CD4-positive, alpha-beta T cell (primary cell): ENCODE measurements at regions not wholly inside any gene's neighbourhood (a gene's known extent, or its start where the extent isn't known, plus 50 kb on each side); places are given as distances from the start of the nearest gene placed in this dataset.

ENCODE experiments used
- ATAC-seq: fragments of 200-7000 bp; cut with Tn5 transposase; one replicate; pipeline ENCODE4 v1.10.0; 2022; ENCODE audit warnings: mild to moderate bottlenecking; ENCODE audit not compliant: poor library complexity
- CTCF ChIA-PET: fragments of 350-600 bp; sonication (Branson Sonifier 250); formaldehyde crosslinking; loops from one replicate; lab custom pipeline; 2021; ENCODE audit warnings: antibody characterized with exemption, inconsistent platforms; lab: Charles Lee
- POLR2A ChIA-PET: fragments of 350-600 bp; sonication (Branson Sonifier 250); formaldehyde crosslinking; loops from one replicate; lab custom pipeline; 2021; ENCODE audit warnings: antibody characterized with exemption, inconsistent platforms; lab: Charles Lee
- DNase-seq, 14 experiments: peaks; one replicate each; pipeline ENCODE4 v3.0.0-alpha.2; 2013 to 2020; ENCODE audit warnings: mixed read lengths in 2 of 14
- H3K27ac ChIP-seq, 2 donors: one replicate each; pipeline versions ENCODE4 v1.5.1 to v1.7.0; 2013; ENCODE audit warnings: low read length in 2 of 2, low read depth in 1 of 2, mild to moderate bottlenecking in 1 of 2
- H3K27me3 ChIP-seq, 2 experiments: 1 replicate in 1 of 2; 2 replicates in 1 of 2; pipeline versions ENCODE4 v1.6.1 to v1.7.0; 2013; ENCODE audit warnings: low read length in 2 of 2, control low read depth in 1 of 2, mild to moderate bottlenecking in 1 of 2, moderate library complexity in 1 of 2; ENCODE audit not compliant: insufficient read depth in 2 of 2, control insufficient read depth in 1 of 2
- H3K36me3 ChIP-seq: one replicate; pipeline ENCODE4 v1.6.1; 2013; ENCODE audit warnings: low read length, control low read depth; ENCODE audit not compliant: insufficient read depth
- H3K4me1 ChIP-seq: one replicate; pipeline ENCODE4 v1.6.1; 2013; ENCODE audit warnings: low read length, control low read depth; ENCODE audit not compliant: insufficient read depth
- H3K4me3 ChIP-seq: one replicate; pipeline ENCODE4 v1.5.1; 2013; ENCODE audit warnings: mild to moderate bottlenecking, low read length, moderate library complexity
- H3K9me3 ChIP-seq, 2 experiments: 1 replicate in 1 of 2; 2 replicates in 1 of 2; pipeline versions ENCODE4 v1.6.1 to v1.7.0; 2013; ENCODE audit warnings: low read length in 2 of 2, mild to moderate bottlenecking in 2 of 2, control low read depth in 1 of 2, moderate library complexity in 1 of 2; ENCODE audit not compliant: control insufficient read depth in 1 of 2, insufficient read depth in 1 of 2
- H3K27ac Mint-ChIP-seq: one replicate; pipeline ENCODE4 v1.8.0; 2020; ENCODE audit warnings: mixed read lengths
- H3K27me3 Mint-ChIP-seq: one replicate; pipeline ENCODE4 v1.8.0; 2021; ENCODE audit warnings: mixed read lengths
- H3K36me3 Mint-ChIP-seq: one replicate; pipeline ENCODE4 v1.8.0; 2021; ENCODE audit warnings: low read depth, mixed read lengths
- H3K4me1 Mint-ChIP-seq: one replicate; pipeline ENCODE4 v1.8.0; 2021; ENCODE audit warnings: low read depth, mixed read lengths
- H3K4me3 Mint-ChIP-seq: one replicate; pipeline ENCODE4 v1.8.0; 2020; ENCODE audit warnings: mild to moderate bottlenecking, mixed read lengths
- H3K9me3 Mint-ChIP-seq: one replicate; pipeline ENCODE4 v1.8.0; 2020; ENCODE audit warnings: mixed read lengths
- CTCF ChIP-seq: fragments of 200-600 bp; IDR thresholded peaks from one replicate; pipeline ENCODE4 v1.8.0; 2022; ENCODE audit warnings: antibody characterized with exemption, mild to moderate bottlenecking
- intact Hi-C, 2 experiments: fragments of 100-400 bp; cut with DNase I in 1 of 2; cut with micrococcal nuclease in 1 of 2; formaldehyde crosslinking; loops; one replicate each; pipeline versions ENCODE4 v1.15.1 to v1.9.0; 2023 to 2025; cut with DNase I, micrococcal nuclease

- Mint-ChIP-seq H3K27me3 (peaks cover 19% of the 10 kb centered on the region), H3K27ac (no peak overlapping the region), H3K9me3 (no peaks in the 10 kb centered on the region), H3K4me3 (no peak overlapping the region), H3K36me3 (no peaks in the 10 kb centered on the region), H3K4me1 (no peaks in the 10 kb centered on the region)
- TF ChIP-seq CTCF = no peak
- Histone ChIP-seq H3K27me3 (no peaks in the 10 kb centered on the region), H3K9me3 (peaks cover 0 to 19% of the 10 kb centered on the region in 2 experiments), H3K4me3 (no peak overlapping the region), H3K27ac (no peak overlapping the region), H3K4me1 (peaks cover 2% of the 10 kb centered on the region), H3K36me3 (no peaks in the 10 kb centered on the region)
- CTCF ChIA-PET = no interaction called here
- DNase-seq = no peak
- POLR2A ChIA-PET = no interaction called here
- intact Hi-C loops = no loop called here
- no peak for ATAC-seq
Observed at GRCh38 chr22:27307545-27308247, 493.9 kb downstream of the MN1 start.

- peaks cover 2% of the 10 kb centered on the region for H3K4me1 ChIP-seq
- H3K36me3 ChIP-seq = no peaks in the 10 kb centered on the region
- Mint-ChIP-seq H3K27ac (no peak overlapping the region), H3K27me3 (peaks cover 13% of the 10 kb centered on the region), H3K36me3 (no peaks in the 10 kb centered on the region), H3K4me3 (no peak overlapping the region), H3K9me3 (no peaks in the 10 kb centered on the region), H3K4me1 (no peaks in the 10 kb centered on the region)
- intact Hi-C loops = no loop called here
- no peak overlapping the region for H3K27ac ChIP-seq
- DNase-seq (no peak), ATAC-seq (no peak)
- H3K9me3 ChIP-seq = peaks cover 0 to 24% of the 10 kb centered on the region in 2 experiments
- H3K4me3 ChIP-seq = no peak overlapping the region
- no peak for TF ChIP-seq CTCF
- H3K27me3 ChIP-seq = no peaks in the 10 kb centered on the region
- ChIA-PET CTCF (no interaction called here), POLR2A (no interaction called here)
Observed at GRCh38 chr22:27308513-27308912, 493.0 kb downstream of the MN1 start.

- ChIA-PET POLR2A (no interaction called here), CTCF (no interaction called here)
- Mint-ChIP-seq H3K4me1 (no peaks in the 10 kb centered on the region), H3K27me3 (peaks cover 16% of the 10 kb centered on the region), H3K27ac (no peak overlapping the region), H3K4me3 (no peak overlapping the region), H3K9me3 (no peaks in the 10 kb centered on the region), H3K36me3 (no peaks in the 10 kb centered on the region)
- Histone ChIP-seq H3K27ac (no peak overlapping the region), H3K9me3 (peaks cover 0 to 21% of the 10 kb centered on the region in 2 experiments), H3K36me3 (no peaks in the 10 kb centered on the region), H3K27me3 (no peaks in the 10 kb centered on the region), H3K4me3 (no peak overlapping the region), H3K4me1 (peaks cover 2% of the 10 kb centered on the region)
- intact Hi-C loops = no loop called here
- DNase-seq (no peak), ATAC-seq (no peak)
- TF ChIP-seq CTCF = no peak
Observed at GRCh38 chr22:27309697-27310096, 491.9 kb downstream of the MN1 start.
